Upper lobe of left lung (tissue), 4 donors: ENCODE measurements at regions not wholly inside any gene's neighbourhood (a gene's known extent, or its start where the extent isn't known, plus 50 kb on each side); places are given as distances from the start of the nearest gene placed in this dataset.

ENCODE experiments used
- CTCF ChIP-seq, 6 experiments: fragments of 450-650 bp in 4 of 6; fragments of 200-600 bp in 2 of 6; sonication (generic) in 2 of 6; IDR thresholded peaks; one replicate each; pipeline ENCODE4 v1.5.1; 2016 to 2019; ENCODE audit warnings: antibody characterized with exemption in 6 of 6
- POLR2A ChIP-seq, 4 donors: fragments of 450-650 bp; IDR thresholded peaks; one replicate each; pipeline ENCODE4 v1.5.1; 2016 to 2017; ENCODE audit warnings: antibody characterized with exemption in 4 of 4, mild to moderate bottlenecking in 2 of 4
- POLR2AphosphoS5 ChIP-seq, 2 donors: sonication (generic); formaldehyde crosslinking; IDR thresholded peaks; one replicate each; pipeline ENCODE4 v1.5.1; 2017; ENCODE audit warnings: antibody characterized with exemption in 2 of 2

DNA sequence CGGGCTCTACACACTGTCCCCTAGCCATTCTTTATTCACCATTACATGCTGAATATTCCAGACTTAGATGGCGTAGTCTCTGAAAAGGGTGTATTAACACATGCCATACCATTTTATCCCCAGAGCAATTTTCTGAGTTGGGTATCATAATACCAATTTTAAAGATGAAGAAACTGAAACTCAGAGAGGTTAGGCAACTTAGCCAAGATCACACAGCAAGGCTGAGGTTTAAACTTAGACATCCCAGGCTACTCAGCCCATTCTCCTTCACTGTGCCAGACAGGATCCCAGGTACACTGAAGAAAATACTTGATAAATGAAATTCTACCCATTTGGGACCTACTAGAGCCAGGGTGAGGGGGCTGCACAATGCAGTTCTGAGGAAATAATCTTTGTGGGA lies 67.4 kb upstream of the ARHGAP36 start:
- TF ChIP-seq POLR2A (IDR thresholded peaks at IDR 0.05): no peak
- no peak for TF ChIP-seq CTCF (IDR thresholded peaks at IDR 0.05)
- no peak for TF ChIP-seq POLR2AphosphoS5 (IDR thresholded peaks at IDR 0.05)
